GM23338 (cell line): ENCODE measurements at regions not wholly inside any gene's neighbourhood (a gene's known extent, or its start where the extent isn't known, plus 50 kb on each side); places are given as distances from the start of the nearest gene placed in this dataset.

Experiments
- ATAC-seq: fragments of 200-7000 bp; cut with Tn5 transposase; 3 replicates; pipeline ENCODE4 v1.9.1; 2020
- DNase-seq: peaks from one replicate; pipeline ENCODE4 v3.0.0-alpha.2; 2015; ENCODE audit warnings: low spot score
- H2AFZ ChIP-seq: fragments of 200-600 bp; sonication (generic); 2 replicates; pipeline ENCODE4 v1.8.0; 2016; ENCODE audit warnings: antibody characterized with exemption, mild to moderate bottlenecking, moderate library complexity
- H3F3A ChIP-seq: fragments of 200-600 bp; sonication (generic); replicated peaks from 2 replicates; pipeline ENCODE4 v1.8.0; 2017; ENCODE audit warnings: antibody characterized with exemption, mixed run types, low read depth
- H3K27ac ChIP-seq: fragments of 200-600 bp; sonication (generic); 2 replicates; pipeline ENCODE4 v1.6.1; 2016; ENCODE audit warnings: low read depth
- H3K27me3 ChIP-seq: fragments of 200-600 bp; sonication (generic); 2 replicates; pipeline ENCODE4 v1.8.0; 2016; ENCODE audit warnings: mild to moderate bottlenecking, mixed run types, moderate library complexity; ENCODE audit not compliant: insufficient read depth
- H3K36me3 ChIP-seq: fragments of 200-600 bp; sonication (generic); 2 replicates; pipeline ENCODE4 v1.8.0; 2016; ENCODE audit warnings: mild to moderate bottlenecking; ENCODE audit not compliant: insufficient read depth
- H3K4me1 ChIP-seq: fragments of 200-600 bp; sonication (generic); 2 replicates; pipeline ENCODE4 v1.8.0; 2016; ENCODE audit warnings: mild to moderate bottlenecking, moderate library complexity; ENCODE audit not compliant: insufficient read depth
- H3K4me2 ChIP-seq: fragments of 200-600 bp; sonication (generic); 2 replicates; pipeline ENCODE4 v1.7.1; 2017; ENCODE audit warnings: mixed run types
- H3K4me3 ChIP-seq: fragments of 200-600 bp; sonication (generic); 2 replicates; pipeline ENCODE4 v1.6.1; 2016; ENCODE audit warnings: mixed run types
- H3K79me2 ChIP-seq: fragments of 200-600 bp; sonication (generic); replicated peaks from 2 replicates; pipeline ENCODE4 v1.8.0; 2017; ENCODE audit warnings: mild to moderate bottlenecking; ENCODE audit not compliant: insufficient read depth
- H3K9me2 ChIP-seq: fragments of 200-600 bp; sonication (generic); 2 replicates; pipeline ENCODE4 v1.8.0; 2017; ENCODE audit not compliant: insufficient read depth
- H4K20me1 ChIP-seq: fragments of 200-600 bp; sonication (generic); replicated peaks from 2 replicates; pipeline ENCODE4 v1.8.0; 2017; ENCODE audit warnings: mild to moderate bottlenecking; ENCODE audit not compliant: insufficient read depth
- H3K27ac Mint-ChIP-seq: 2 replicates; pipeline ENCODE4 v1.8.0; 2020; ENCODE audit warnings: inconsistent platforms, mild to moderate bottlenecking, moderate library complexity, mixed read lengths
- H3K27me3 Mint-ChIP-seq: 3 replicates; pipeline ENCODE4 v1.8.0; 2022; ENCODE audit warnings: low read depth, mild to moderate bottlenecking, moderate library complexity, mixed read lengths, inconsistent platforms; ENCODE audit not compliant: insufficient read depth, poor library complexity
- H3K36me3 Mint-ChIP-seq: 3 replicates; pipeline ENCODE4 v1.8.0; 2021; ENCODE audit warnings: low read depth, mild to moderate bottlenecking, inconsistent platforms, moderate library complexity, mixed read lengths
- H3K4me1 Mint-ChIP-seq: 3 replicates; pipeline ENCODE4 v1.8.0; 2020; ENCODE audit warnings: mild to moderate bottlenecking, inconsistent platforms, mixed read lengths
- H3K4me3 Mint-ChIP-seq: 3 replicates; pipeline ENCODE4 v1.8.0; 2021; ENCODE audit warnings: moderate library complexity, mild to moderate bottlenecking, inconsistent platforms, mixed read lengths
- H3K9me3 Mint-ChIP-seq: 3 replicates; pipeline ENCODE4 v1.8.0; 2020; ENCODE audit warnings: moderate library complexity, mild to moderate bottlenecking, inconsistent platforms, mixed read lengths
- CREB1 ChIP-seq: fragments of 250-450 bp; sonication (Bioruptor Pico); IDR thresholded peaks from 2 replicates; pipeline ENCODE4 v1.5.0; 2020; ENCODE audit warnings: low read depth, mild to moderate bottlenecking, moderate library complexity
- EZH2 ChIP-seq: fragments of 200-600 bp; sonication (generic); IDR thresholded peaks from one replicate; pipeline ENCODE4 v1.8.0; 2017; ENCODE audit warnings: antibody characterized with exemption, mild to moderate bottlenecking, low read depth; ENCODE audit not compliant: unreplicated experiment
- EZH2phosphoT487 ChIP-seq: fragments of 200-600 bp; sonication (generic); IDR thresholded peaks from one replicate; pipeline ENCODE4 v1.8.1; 2018; ENCODE audit warnings: antibody characterized with exemption; ENCODE audit not compliant: unreplicated experiment
- JUNB ChIP-seq: IDR thresholded peaks from one replicate; pipeline ENCODE4 v1.6.1; 2016; ENCODE audit warnings: antibody characterized with exemption; ENCODE audit not compliant: unreplicated experiment
- NANOG ChIP-seq: IDR thresholded peaks from 2 replicates; pipeline ENCODE4 v1.6.1; 2016; ENCODE audit warnings: antibody characterized with exemption, borderline replicate concordance
- ZNF331 ChIP-seq: fragments of 250-450 bp; sonication (Bioruptor Pico); IDR thresholded peaks from 2 replicates; pipeline ENCODE4 v1.5.0; 2020; ENCODE audit warnings: low read depth, mild to moderate bottlenecking, moderate library complexity
- TF ChIP-seq, protein P1 (sequence below), 2 experiments: fragments of 200-600 bp in 1 of 2; sonication (generic) in 1 of 2; conservative IDR thresholded peaks; 2 replicates each; pipeline versions ENCODE4 v1.5.1 to v1.6.1; 2016 to 2017; ENCODE audit warnings: antibody characterized with exemption in 2 of 2, low read depth in 2 of 2, mild to moderate bottlenecking in 2 of 2, moderate library complexity in 1 of 2
- TF ChIP-seq, protein P2 (sequence below): fragments of 250-450 bp; sonication (Bioruptor Pico); IDR thresholded peaks from 2 replicates; pipeline ENCODE4 v1.5.0; 2020; ENCODE audit warnings: mild to moderate bottlenecking, moderate library complexity

DNA sequence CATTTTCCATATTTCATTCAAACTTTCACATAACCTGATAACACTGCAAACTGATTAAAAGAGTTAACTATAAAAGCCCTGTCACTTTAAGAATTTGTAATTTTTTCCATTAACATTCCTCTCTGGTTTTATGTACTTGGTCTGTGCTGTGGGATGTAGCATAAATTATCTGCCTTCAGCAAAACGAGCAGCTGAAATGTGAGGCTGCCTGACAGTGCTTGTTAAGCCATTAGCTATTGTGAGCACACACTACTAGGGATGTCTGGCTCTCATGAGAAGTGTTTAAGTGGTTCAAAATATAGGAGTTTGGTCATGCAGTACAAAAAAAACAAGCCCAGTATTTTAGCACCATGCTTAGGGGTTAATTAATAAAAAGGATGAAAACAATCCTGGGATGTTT, 63.0 kb downstream of the HOXA1 start:
- H4K20me1 ChIP-seq: no peaks in the 10 kb centered on the region
- H3K79me2 ChIP-seq: no peaks in the 10 kb centered on the region
- no peaks in the 10 kb centered on the region for H3K36me3 Mint-ChIP-seq
- no peaks in the 10 kb centered on the region for H3K9me2 ChIP-seq
- H2AFZ ChIP-seq: no peak overlapping the region
- no peaks in the 10 kb centered on the region for H3K9me3 Mint-ChIP-seq
- H3K4me3 Mint-ChIP-seq: no peak overlapping the region
- TF ChIP-seq CREB1 (CRISPR knock-in tag) (no peak), NANOG (no peak), JUNB (no peak), ZNF331 (CRISPR knock-in tag) (no peak), EZH2phosphoT487 (no peak), EZH2 (no peak)
- TF ChIP-seq, protein P1, sequence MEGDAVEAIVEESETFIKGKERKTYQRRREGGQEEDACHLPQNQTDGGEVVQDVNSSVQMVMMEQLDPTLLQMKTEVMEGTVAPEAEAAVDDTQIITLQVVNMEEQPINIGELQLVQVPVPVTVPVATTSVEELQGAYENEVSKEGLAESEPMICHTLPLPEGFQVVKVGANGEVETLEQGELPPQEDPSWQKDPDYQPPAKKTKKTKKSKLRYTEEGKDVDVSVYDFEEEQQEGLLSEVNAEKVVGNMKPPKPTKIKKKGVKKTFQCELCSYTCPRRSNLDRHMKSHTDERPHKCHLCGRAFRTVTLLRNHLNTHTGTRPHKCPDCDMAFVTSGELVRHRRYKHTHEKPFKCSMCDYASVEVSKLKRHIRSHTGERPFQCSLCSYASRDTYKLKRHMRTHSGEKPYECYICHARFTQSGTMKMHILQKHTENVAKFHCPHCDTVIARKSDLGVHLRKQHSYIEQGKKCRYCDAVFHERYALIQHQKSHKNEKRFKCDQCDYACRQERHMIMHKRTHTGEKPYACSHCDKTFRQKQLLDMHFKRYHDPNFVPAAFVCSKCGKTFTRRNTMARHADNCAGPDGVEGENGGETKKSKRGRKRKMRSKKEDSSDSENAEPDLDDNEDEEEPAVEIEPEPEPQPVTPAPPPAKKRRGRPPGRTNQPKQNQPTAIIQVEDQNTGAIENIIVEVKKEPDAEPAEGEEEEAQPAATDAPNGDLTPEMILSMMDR (conservative IDR thresholded peaks at IDR 0.05; ENCODE audit: low read depth in 2 of 2): no peak
- TF ChIP-seq, protein P2, sequence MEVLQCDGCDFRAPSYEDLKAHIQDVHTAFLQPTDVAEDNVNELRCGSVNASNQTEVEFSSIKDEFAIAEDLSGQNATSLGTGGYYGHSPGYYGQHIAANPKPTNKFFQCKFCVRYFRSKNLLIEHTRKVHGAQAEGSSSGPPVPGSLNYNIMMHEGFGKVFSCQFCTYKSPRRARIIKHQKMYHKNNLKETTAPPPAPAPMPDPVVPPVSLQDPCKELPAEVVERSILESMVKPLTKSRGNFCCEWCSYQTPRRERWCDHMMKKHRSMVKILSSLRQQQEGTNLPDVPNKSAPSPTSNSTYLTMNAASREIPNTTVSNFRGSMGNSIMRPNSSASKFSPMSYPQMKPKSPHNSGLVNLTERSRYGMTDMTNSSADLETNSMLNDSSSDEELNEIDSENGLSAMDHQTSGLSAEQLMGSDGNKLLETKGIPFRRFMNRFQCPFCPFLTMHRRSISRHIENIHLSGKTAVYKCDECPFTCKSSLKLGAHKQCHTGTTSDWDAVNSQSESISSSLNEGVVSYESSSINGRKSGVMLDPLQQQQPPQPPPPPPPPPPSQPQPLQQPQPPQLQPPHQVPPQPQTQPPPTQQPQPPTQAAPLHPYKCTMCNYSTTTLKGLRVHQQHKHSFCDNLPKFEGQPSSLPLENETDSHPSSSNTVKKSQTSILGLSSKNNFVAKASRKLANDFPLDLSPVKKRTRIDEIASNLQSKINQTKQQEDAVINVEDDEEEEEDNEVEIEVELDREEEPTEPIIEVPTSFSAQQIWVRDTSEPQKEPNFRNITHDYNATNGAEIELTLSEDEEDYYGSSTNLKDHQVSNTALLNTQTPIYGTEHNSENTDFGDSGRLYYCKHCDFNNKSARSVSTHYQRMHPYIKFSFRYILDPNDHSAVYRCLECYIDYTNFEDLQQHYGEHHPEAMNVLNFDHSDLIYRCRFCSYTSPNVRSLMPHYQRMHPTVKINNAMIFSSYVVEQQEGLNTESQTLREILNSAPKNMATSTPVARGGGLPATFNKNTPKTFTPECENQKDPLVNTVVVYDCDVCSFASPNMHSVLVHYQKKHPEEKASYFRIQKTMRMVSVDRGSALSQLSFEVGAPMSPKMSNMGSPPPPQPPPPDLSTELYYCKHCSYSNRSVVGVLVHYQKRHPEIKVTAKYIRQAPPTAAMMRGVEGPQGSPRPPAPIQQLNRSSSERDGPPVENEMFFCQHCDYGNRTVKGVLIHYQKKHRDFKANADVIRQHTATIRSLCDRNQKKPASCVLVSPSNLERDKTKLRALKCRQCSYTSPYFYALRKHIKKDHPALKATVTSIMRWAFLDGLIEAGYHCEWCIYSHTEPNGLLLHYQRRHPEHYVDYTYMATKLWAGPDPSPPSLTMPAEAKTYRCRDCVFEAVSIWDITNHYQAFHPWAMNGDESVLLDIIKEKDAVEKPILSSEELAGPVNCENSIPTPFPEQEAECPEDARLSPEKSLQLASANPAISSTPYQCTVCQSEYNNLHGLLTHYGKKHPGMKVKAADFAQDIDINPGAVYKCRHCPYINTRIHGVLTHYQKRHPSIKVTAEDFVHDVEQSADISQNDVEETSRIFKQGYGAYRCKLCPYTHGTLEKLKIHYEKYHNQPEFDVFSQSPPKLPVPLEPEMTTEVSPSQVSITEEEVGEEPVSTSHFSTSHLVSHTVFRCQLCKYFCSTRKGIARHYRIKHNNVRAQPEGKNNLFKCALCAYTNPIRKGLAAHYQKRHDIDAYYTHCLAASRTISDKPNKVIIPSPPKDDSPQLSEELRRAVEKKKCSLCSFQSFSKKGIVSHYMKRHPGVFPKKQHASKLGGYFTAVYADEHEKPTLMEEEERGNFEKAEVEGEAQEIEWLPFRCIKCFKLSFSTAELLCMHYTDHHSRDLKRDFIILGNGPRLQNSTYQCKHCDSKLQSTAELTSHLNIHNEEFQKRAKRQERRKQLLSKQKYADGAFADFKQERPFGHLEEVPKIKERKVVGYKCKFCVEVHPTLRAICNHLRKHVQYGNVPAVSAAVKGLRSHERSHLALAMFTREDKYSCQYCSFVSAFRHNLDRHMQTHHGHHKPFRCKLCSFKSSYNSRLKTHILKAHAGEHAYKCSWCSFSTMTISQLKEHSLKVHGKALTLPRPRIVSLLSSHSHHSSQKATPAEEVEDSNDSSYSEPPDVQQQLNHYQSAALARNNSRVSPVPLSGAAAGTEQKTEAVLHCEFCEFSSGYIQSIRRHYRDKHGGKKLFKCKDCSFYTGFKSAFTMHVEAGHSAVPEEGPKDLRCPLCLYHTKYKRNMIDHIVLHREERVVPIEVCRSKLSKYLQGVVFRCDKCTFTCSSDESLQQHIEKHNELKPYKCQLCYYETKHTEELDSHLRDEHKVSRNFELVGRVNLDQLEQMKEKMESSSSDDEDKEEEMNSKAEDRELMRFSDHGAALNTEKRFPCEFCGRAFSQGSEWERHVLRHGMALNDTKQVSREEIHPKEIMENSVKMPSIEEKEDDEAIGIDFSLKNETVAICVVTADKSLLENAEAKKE (CRISPR knock-in tag): no peak
- H3K27me3 Mint-ChIP-seq: peaks cover 9% of the 10 kb centered on the region
- peaks cover 23% of the 10 kb centered on the region for H3K4me1 ChIP-seq
- peaks cover 34% of the 10 kb centered on the region for H3K4me1 Mint-ChIP-seq
- no peak overlapping the region for H3K27ac ChIP-seq
- H3K27me3 ChIP-seq: 0 out of 2 replicates have a peak, but pooled peaks cover 6% of the 10 kb centered on the region
- no peaks in the 10 kb centered on the region for H3K36me3 ChIP-seq
- H3F3A ChIP-seq: 0 out of 2 replicates have a peak, but pooled peaks cover 3% of the 10 kb centered on the region
- no peak overlapping the region for H3K4me3 ChIP-seq
- ATAC-seq (no peak), DNase-seq (no peak)
- no peak overlapping the region for H3K4me2 ChIP-seq
- no peak overlapping the region for H3K27ac Mint-ChIP-seq
